ENCODE measurements at regions not wholly inside any gene's neighbourhood (a gene's known extent, or its start where the extent isn't known, plus 50 kb on each side); places are given as distances from the start of the nearest gene placed in this dataset.

DNA sequence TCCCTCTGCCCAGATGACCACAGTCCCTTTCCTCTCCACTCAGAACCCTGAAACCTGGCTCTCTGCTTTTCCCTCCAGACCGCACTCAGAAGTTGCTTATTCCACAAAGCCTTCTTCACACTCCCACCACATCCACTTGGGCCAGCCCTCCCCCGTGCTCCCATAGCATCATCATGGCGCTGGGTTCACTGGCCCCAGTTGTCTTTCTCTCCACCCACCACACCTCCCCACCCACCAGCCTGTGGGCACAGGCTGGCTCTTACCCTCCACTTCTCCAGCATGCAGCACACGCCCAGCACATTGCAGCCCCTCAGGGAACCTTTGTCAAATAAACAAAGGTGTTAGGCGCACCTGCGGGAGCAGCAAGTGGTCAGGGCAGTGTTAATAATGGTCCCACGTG is 130.0 kb downstream of the KATNIP start:
- Histone ChIP-seq H3K27me3 (ENCODE audit: control insufficient read depth, insufficient read depth, low read length) (no peaks in the 10 kb centered on the region), H3K36me3 (ENCODE audit: control insufficient read depth, insufficient read depth, low read length) (peaks cover 10% of the 10 kb centered on the region), H3K4me3 (ENCODE audit: low read depth, low read length) (no peak overlapping the region)
- ChIA-PET POLR2A (no interaction called here), CTCF (no interaction called here)
- no peak for DNase-seq (ENCODE audit: low read depth)
- TF ChIP-seq, protein P1, sequence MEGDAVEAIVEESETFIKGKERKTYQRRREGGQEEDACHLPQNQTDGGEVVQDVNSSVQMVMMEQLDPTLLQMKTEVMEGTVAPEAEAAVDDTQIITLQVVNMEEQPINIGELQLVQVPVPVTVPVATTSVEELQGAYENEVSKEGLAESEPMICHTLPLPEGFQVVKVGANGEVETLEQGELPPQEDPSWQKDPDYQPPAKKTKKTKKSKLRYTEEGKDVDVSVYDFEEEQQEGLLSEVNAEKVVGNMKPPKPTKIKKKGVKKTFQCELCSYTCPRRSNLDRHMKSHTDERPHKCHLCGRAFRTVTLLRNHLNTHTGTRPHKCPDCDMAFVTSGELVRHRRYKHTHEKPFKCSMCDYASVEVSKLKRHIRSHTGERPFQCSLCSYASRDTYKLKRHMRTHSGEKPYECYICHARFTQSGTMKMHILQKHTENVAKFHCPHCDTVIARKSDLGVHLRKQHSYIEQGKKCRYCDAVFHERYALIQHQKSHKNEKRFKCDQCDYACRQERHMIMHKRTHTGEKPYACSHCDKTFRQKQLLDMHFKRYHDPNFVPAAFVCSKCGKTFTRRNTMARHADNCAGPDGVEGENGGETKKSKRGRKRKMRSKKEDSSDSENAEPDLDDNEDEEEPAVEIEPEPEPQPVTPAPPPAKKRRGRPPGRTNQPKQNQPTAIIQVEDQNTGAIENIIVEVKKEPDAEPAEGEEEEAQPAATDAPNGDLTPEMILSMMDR (IDR thresholded peaks at IDR 0.05; ENCODE audit: insufficient read depth, low read depth, low read length), result no peak

- Histone ChIP-seq H3K36me3 (ENCODE audit: control insufficient read depth, insufficient read depth, low read length) (peaks cover 10% of the 10 kb centered on the region), H3K4me3 (ENCODE audit: low read depth, low read length) (no peak overlapping the region), H3K27me3 (ENCODE audit: control insufficient read depth, insufficient read depth, low read length) (no peaks in the 10 kb centered on the region)
- TF ChIP-seq, protein P1 (IDR thresholded peaks at IDR 0.05; ENCODE audit: insufficient read depth, low read depth, low read length), result no peak
- POLR2A ChIA-PET, result no interaction called here
- no peak for DNase-seq (ENCODE audit: low read depth)
- CTCF ChIA-PET, result interaction anchor here (0.7 kb wide), 1 partner anchor 11 kb away, joined by 3 read pairs; no protein-coding TSS in a partner anchor
Measured at GRCh38 chr16:27681681-27682080, 131.7 kb downstream of the KATNIP start.

- H3K4me3 ChIP-seq (ENCODE audit: low read depth, low read length), result no peak overlapping the region
- DNase-seq (ENCODE audit: low read depth), result no peak
- ChIA-PET POLR2A (no interaction called here), CTCF (interaction anchor here (1.0 to 2.0 kb wide), 2 partner anchors 15 to 44 kb away, joined by 4 read pairs; no protein-coding TSS in a partner anchor)
- no peaks in the 10 kb centered on the region for H3K27me3 ChIP-seq (ENCODE audit: control insufficient read depth, insufficient read depth, low read length)
- TF ChIP-seq, protein P1 (IDR thresholded peaks at IDR 0.05; ENCODE audit: insufficient read depth, low read depth, low read length), result no peak
- H3K36me3 ChIP-seq (ENCODE audit: control insufficient read depth, insufficient read depth, low read length), result peaks cover 10% of the 10 kb centered on the region
Measured at GRCh38 chr16:27684047-27684446, 134.1 kb downstream of the KATNIP start.

- no peak overlapping the region for H3K4me3 ChIP-seq (ENCODE audit: low read depth, low read length)
- TF ChIP-seq, protein P1 (IDR thresholded peaks at IDR 0.05; ENCODE audit: insufficient read depth, low read depth, low read length), result no peak
- no peaks in the 10 kb centered on the region for H3K27me3 ChIP-seq (ENCODE audit: control insufficient read depth, insufficient read depth, low read length)
- no peak for DNase-seq (ENCODE audit: low read depth)
- ChIA-PET POLR2A (no interaction called here), CTCF (interaction anchor here (0.6 to 1.0 kb wide), 2 partner anchors 45 to 541 kb away, joined by 3 read pairs; no protein-coding TSS in a partner anchor)
- H3K36me3 ChIP-seq (ENCODE audit: control insufficient read depth, insufficient read depth, low read length), result peaks cover 9% of the 10 kb centered on the region
Measured at GRCh38 chr16:27685807-27686206, 135.9 kb downstream of the KATNIP start.

DNA sequence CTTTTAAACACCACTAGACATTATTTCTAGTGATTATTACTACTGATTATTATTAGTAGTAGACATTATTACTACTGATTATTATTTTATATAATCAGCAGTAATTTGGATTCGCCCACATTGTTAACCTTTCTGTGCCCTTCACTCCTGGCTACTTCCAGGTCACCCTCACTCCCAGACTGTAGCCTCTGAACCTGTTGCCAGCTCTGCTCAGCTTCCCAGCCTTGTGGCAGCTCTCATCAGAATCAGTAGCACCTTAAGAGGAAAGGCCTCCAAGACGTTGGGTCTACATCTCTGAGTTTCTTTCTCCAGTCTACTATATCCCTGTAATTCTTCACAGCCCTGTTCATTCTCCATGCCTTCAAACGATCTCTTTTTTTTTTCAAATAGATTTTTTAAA is 137.0 kb downstream of the KATNIP start:
- no peak overlapping the region for H3K4me3 ChIP-seq (ENCODE audit: low read depth, low read length)
- CTCF ChIA-PET, result interaction anchor here (0.6 to 1.3 kb wide), 3 partner anchors 12 to 47 kb away, joined by 3 to 4 read pairs (median 3); no protein-coding TSS in a partner anchor
- H3K27me3 ChIP-seq (ENCODE audit: control insufficient read depth, insufficient read depth, low read length), result no peaks in the 10 kb centered on the region
- TF ChIP-seq, protein P1 (IDR thresholded peaks at IDR 0.05; ENCODE audit: insufficient read depth, low read depth, low read length), result no peak
- no peak for DNase-seq (ENCODE audit: low read depth)
- H3K36me3 ChIP-seq (ENCODE audit: control insufficient read depth, insufficient read depth, low read length), result peaks cover 7% of the 10 kb centered on the region
- POLR2A ChIA-PET, result no interaction called here
